ENCODE measurements at regions not wholly inside any gene's neighbourhood (a gene's known extent, or its start where the extent isn't known, plus 50 kb on each side); places are given as distances from the start of the nearest gene placed in this dataset.

GRCh38 chr5:173709145-173709544 is 92.7 kb upstream of the BOD1 start:
- Histone ChIP-seq H3K27me3 (ENCODE audit: low read depth) (no peaks in the 10 kb centered on the region), H3K36me3 (no peaks in the 10 kb centered on the region), H3K27ac (no peak overlapping the region), H3K9me3 (no peaks in the 10 kb centered on the region), H3K4me3 (no peak overlapping the region), H3K4me1 (no peaks in the 10 kb centered on the region)
- ATAC-seq (no peak), DNase-seq (no peak)
- intact Hi-C loops (cut with DNase I) = no loop called here
- TF ChIP-seq, protein P1, sequence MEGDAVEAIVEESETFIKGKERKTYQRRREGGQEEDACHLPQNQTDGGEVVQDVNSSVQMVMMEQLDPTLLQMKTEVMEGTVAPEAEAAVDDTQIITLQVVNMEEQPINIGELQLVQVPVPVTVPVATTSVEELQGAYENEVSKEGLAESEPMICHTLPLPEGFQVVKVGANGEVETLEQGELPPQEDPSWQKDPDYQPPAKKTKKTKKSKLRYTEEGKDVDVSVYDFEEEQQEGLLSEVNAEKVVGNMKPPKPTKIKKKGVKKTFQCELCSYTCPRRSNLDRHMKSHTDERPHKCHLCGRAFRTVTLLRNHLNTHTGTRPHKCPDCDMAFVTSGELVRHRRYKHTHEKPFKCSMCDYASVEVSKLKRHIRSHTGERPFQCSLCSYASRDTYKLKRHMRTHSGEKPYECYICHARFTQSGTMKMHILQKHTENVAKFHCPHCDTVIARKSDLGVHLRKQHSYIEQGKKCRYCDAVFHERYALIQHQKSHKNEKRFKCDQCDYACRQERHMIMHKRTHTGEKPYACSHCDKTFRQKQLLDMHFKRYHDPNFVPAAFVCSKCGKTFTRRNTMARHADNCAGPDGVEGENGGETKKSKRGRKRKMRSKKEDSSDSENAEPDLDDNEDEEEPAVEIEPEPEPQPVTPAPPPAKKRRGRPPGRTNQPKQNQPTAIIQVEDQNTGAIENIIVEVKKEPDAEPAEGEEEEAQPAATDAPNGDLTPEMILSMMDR (IDR thresholded peaks at IDR 0.05) = no peak

DNA sequence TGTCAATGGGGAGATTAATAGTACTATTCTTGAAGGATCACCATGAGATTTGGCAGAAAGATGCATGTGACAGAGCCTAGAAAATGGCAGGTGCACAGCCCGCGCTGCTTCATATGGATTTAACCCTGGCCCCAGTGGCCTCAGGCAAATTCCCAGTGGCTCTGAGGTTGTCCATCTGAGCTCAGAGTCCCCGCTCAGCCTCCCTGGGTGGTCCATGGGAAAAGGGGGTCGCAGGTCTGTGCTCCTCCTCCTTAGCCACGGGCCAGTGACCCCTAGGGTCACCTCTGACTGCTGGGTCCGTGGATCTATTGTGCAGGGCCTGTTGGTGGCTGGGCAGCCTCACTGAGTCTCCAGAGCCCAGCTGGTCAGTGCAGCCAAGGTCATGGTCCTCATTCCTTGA is 93.3 kb upstream of the BOD1 start:
- TF ChIP-seq, protein P1 (IDR thresholded peaks at IDR 0.05) = no peak
- Histone ChIP-seq H3K4me1 (no peaks in the 10 kb centered on the region), H3K9me3 (no peaks in the 10 kb centered on the region), H3K36me3 (no peaks in the 10 kb centered on the region), H3K27me3 (ENCODE audit: low read depth) (no peaks in the 10 kb centered on the region), H3K27ac (no peak overlapping the region), H3K4me3 (no peak overlapping the region)
- intact Hi-C loops (cut with DNase I) = no loop called here
- DNase-seq = no peak
- ATAC-seq = no peak

- H3K27ac ChIP-seq = no peak overlapping the region
- intact Hi-C loops (cut with DNase I) = no loop called here
- H3K36me3 ChIP-seq = no peaks in the 10 kb centered on the region
- H3K4me3 ChIP-seq = no peak overlapping the region
- TF ChIP-seq, protein P1 (IDR thresholded peaks at IDR 0.05) = no peak
- no peaks in the 10 kb centered on the region for H3K27me3 ChIP-seq (ENCODE audit: low read depth)
- no peaks in the 10 kb centered on the region for H3K9me3 ChIP-seq
- H3K4me1 ChIP-seq = no peaks in the 10 kb centered on the region
- no peak for DNase-seq
- no peak for ATAC-seq
These were observed 94.1 kb upstream of the BOD1 start for GRCh38 chr5:173710528-173710927.

GRCh38 chr5:173711466-173711865 is 95.0 kb upstream of the BOD1 start:
- ATAC-seq (no peak), DNase-seq (no peak)
- intact Hi-C loops (cut with DNase I) = no loop called here
- Histone ChIP-seq H3K36me3 (no peaks in the 10 kb centered on the region), H3K9me3 (no peaks in the 10 kb centered on the region), H3K27ac (no peak overlapping the region), H3K4me3 (no peak overlapping the region), H3K27me3 (ENCODE audit: low read depth) (no peaks in the 10 kb centered on the region), H3K4me1 (no peaks in the 10 kb centered on the region)
- TF ChIP-seq, protein P1 (IDR thresholded peaks at IDR 0.05) = no peak

- H3K27ac ChIP-seq = no peak overlapping the region
These were observed 96.2 kb upstream of the BOD1 start for GRCh38 chr5:173712609-173713175.

More at GRCh38 chr5:173712609-173713175, 96.2 kb upstream of the BOD1 start:
- intact Hi-C loops (cut with DNase I) = no loop called here
- no peaks in the 10 kb centered on the region for H3K9me3 ChIP-seq
- no peaks in the 10 kb centered on the region for H3K36me3 ChIP-seq
- TF ChIP-seq, protein P1 (IDR thresholded peaks at IDR 0.05) = no peak
- H3K4me1 ChIP-seq = no peaks in the 10 kb centered on the region
- ATAC-seq (no peak), DNase-seq (no peak)
- no peak overlapping the region for H3K4me3 ChIP-seq
- H3K27me3 ChIP-seq (ENCODE audit: low read depth) = no peaks in the 10 kb centered on the region
